OCI-LY3 (cell line): ENCODE measurements at regions not wholly inside any gene's neighbourhood (a gene's known extent, or its start where the extent isn't known, plus 50 kb on each side); places are given as distances from the start of the nearest gene placed in this dataset.

Source experiments
- H2AFZ ChIP-seq: fragments of 200-600, 300-600 bp; shearing (Covaris generic); 2 replicates; pipeline ENCODE4 v1.6.0; 2014; ENCODE audit warnings: antibody characterized with exemption, low read depth, low read length
- H3K27ac ChIP-seq: fragments of 200-600, 300-600 bp; sonication (generic); 2 replicates; pipeline ENCODE4 v1.5.1; 2014; ENCODE audit warnings: mild to moderate bottlenecking, low read length, moderate library complexity, mixed read lengths
- H3K27me3 ChIP-seq: fragments of 200-600, 300-600 bp; sonication (generic); 2 replicates; pipeline ENCODE4 v1.6.1; 2014; ENCODE audit warnings: low read depth, low read length, mixed read lengths
- H3K36me3 ChIP-seq: fragments of 200-600, 300-600 bp; sonication (generic); replicated peaks from 2 replicates; pipeline ENCODE3; 2014; ENCODE audit warnings: low read depth, low read length, mixed read lengths
- H3K4me1 ChIP-seq: fragments of 300-600, 200-600 bp; sonication (generic); 2 replicates; pipeline ENCODE4 v1.6.1; 2014; ENCODE audit warnings: low read length, mixed read lengths
- H3K4me2 ChIP-seq: fragments of 200-600, 300-600 bp; sonication (generic); 2 replicates; pipeline ENCODE4 v1.6.1; 2014; ENCODE audit warnings: low read length, mixed read lengths
- H3K4me3 ChIP-seq: fragments of 300-600, 200-600 bp; sonication (generic); 2 replicates; pipeline ENCODE4 v1.5.1; 2014; ENCODE audit warnings: antibody characterized with exemption, mild to moderate bottlenecking, low read length, moderate library complexity
- H3K79me2 ChIP-seq: fragments of 300-600, 200-600 bp; shearing (Covaris generic); 2 replicates; pipeline ENCODE4 v1.6.1; 2014; ENCODE audit warnings: mild to moderate bottlenecking, low read length, mixed read lengths
- H3K9ac ChIP-seq: fragments of 300-600, 200-600 bp; shearing (Covaris generic); 2 replicates; pipeline ENCODE4 v1.6.0; 2014; ENCODE audit warnings: mild to moderate bottlenecking, low read length, moderate library complexity
- H3K9me3 ChIP-seq: fragments of 200-600, 300-600 bp; shearing (Covaris generic); 2 replicates; pipeline ENCODE4 v1.6.1; 2014; ENCODE audit warnings: low read length, mixed read lengths; ENCODE audit not compliant: insufficient read depth
- H4K20me1 ChIP-seq: fragments of 200-600, 300-600 bp; sonication (generic); 2 replicates; pipeline ENCODE4 v1.6.1; 2016; ENCODE audit warnings: low read length, mixed read lengths; ENCODE audit not compliant: insufficient read depth
- EZH2phosphoT487 ChIP-seq: fragments of 200-600 bp; shearing (Covaris generic); IDR thresholded peaks from 2 replicates; pipeline ENCODE4 v1.6.1; 2018; ENCODE audit warnings: antibody characterized with exemption, mixed run types, low read depth
- TF ChIP-seq, protein P1 (sequence below): fragments of 200-600, 300-600 bp; sonication (generic); IDR thresholded peaks from 2 replicates; pipeline ENCODE4 v1.5.1; 2014; ENCODE audit warnings: antibody characterized with exemption, low read length, low read depth

DNA sequence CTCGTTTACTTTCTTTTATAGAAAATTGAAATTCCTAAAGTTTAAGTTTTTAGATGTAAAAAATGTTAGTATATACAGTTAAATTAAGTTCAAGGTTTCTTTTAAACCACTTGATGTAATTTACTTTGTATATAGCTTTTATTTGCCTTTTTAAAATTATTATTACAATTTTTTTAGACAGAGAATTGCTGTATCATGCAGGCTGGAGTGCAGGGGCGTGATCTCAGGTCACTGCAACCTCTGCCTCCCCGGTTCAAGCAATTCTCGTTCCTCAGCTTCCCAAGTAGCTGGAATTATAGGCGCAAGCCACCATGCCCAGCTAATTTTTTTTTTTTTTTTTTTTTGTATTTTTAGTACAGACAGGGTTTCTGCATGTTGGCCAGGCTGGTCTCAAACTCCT is 75.0 kb downstream of the KCNRG start:
- H3K79me2 ChIP-seq = peaks cover 10% of the 10 kb centered on the region
- no peaks in the 10 kb centered on the region for H3K9me3 ChIP-seq
- H3K4me2 ChIP-seq = no peak overlapping the region
- H4K20me1 ChIP-seq = peaks cover 3% of the 10 kb centered on the region; the same call in 1 of the 2 replicates
- peaks cover 11% of the 10 kb centered on the region for H3K36me3 ChIP-seq
- no peak overlapping the region for H3K9ac ChIP-seq
- H3K27me3 ChIP-seq = no peaks in the 10 kb centered on the region
- H3K4me1 ChIP-seq = peaks cover 13% of the 10 kb centered on the region
- H3K27ac ChIP-seq = no peak overlapping the region
- no peak overlapping the region for H3K4me3 ChIP-seq
- H2AFZ ChIP-seq = no peak overlapping the region
- TF ChIP-seq, protein P1, sequence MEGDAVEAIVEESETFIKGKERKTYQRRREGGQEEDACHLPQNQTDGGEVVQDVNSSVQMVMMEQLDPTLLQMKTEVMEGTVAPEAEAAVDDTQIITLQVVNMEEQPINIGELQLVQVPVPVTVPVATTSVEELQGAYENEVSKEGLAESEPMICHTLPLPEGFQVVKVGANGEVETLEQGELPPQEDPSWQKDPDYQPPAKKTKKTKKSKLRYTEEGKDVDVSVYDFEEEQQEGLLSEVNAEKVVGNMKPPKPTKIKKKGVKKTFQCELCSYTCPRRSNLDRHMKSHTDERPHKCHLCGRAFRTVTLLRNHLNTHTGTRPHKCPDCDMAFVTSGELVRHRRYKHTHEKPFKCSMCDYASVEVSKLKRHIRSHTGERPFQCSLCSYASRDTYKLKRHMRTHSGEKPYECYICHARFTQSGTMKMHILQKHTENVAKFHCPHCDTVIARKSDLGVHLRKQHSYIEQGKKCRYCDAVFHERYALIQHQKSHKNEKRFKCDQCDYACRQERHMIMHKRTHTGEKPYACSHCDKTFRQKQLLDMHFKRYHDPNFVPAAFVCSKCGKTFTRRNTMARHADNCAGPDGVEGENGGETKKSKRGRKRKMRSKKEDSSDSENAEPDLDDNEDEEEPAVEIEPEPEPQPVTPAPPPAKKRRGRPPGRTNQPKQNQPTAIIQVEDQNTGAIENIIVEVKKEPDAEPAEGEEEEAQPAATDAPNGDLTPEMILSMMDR = no peak
- TF ChIP-seq EZH2phosphoT487 = no peak

DNA sequence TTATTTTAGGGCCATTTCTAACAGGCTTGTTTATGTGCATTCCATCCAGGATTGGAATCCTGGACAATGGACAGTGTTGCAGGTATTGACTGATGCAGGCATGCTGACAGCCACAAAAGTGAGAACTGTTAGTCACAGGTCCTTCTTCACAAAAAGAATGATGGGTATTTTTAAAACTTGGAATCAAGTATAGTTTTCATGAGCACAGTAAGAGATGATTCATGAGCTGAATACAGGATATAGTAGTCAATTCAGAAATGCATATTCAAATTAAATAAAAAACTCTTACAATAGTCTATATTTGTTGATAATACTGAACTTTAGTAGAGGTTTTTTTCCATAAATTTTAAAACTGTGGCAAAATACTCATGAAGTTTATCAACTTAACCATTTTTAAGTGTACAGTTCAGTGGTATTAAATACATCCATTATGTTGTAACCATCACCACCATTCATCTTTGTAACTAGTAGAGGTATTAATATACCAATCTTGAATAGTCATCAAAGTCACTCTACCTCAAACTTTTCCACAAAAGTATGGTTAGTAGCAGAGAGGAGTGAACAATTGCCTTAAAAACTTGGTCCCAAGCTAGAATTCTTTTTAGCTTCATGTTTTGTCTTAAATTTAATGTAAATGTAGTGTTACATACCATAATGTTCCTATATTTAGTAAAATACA is 79.5 kb downstream of the KCNRG start:
- no peak overlapping the region for H2AFZ ChIP-seq
- H3K4me3 ChIP-seq = no peak overlapping the region
- H3K9ac ChIP-seq = no peak overlapping the region
- H3K79me2 ChIP-seq = peaks cover 18% of the 10 kb centered on the region
- no peaks in the 10 kb centered on the region for H3K27me3 ChIP-seq
- H3K36me3 ChIP-seq = peaks cover 46% of the 10 kb centered on the region
- H3K9me3 ChIP-seq = peaks cover 18% of the 10 kb centered on the region
- H3K27ac ChIP-seq = no peak overlapping the region
- no peaks in the 10 kb centered on the region for H4K20me1 ChIP-seq
- TF ChIP-seq, protein P1 = no peak
- TF ChIP-seq EZH2phosphoT487 = no peak
- no peak overlapping the region for H3K4me2 ChIP-seq
- peaks cover 11% of the 10 kb centered on the region for H3K4me1 ChIP-seq

DNA sequence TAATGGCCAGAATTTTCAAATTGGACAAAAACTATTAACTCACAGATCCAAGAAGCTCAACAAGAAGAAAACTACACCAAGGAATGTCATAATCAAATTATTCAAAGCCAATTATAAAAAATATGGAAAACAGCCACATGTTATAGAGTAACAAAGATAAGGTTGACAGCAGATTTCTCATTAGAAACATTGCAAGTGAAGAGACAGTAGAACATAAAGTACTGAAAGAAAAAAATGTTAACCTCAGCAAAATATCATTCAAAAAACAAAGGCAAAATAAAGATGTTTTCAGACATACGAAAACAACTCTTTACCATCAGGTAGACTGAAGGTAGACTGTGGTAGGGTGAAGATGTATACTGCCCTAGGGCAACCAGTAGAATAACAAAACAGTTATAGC is 83.4 kb downstream of the KCNRG start:
- no peaks in the 10 kb centered on the region for H4K20me1 ChIP-seq
- no peak overlapping the region for H3K4me3 ChIP-seq
- peaks cover 18% of the 10 kb centered on the region for H3K9me3 ChIP-seq
- H3K4me2 ChIP-seq = no peak overlapping the region
- peaks cover 12% of the 10 kb centered on the region; the same call in 1 of the 2 replicates for H3K79me2 ChIP-seq
- no peaks in the 10 kb centered on the region for H3K27me3 ChIP-seq
- no peak overlapping the region for H2AFZ ChIP-seq
- H3K27ac ChIP-seq = no peak overlapping the region
- H3K4me1 ChIP-seq = no peaks in the 10 kb centered on the region
- H3K9ac ChIP-seq = no peak overlapping the region
- TF ChIP-seq EZH2phosphoT487 = no peak
- TF ChIP-seq, protein P1 = no peak
- H3K36me3 ChIP-seq = peaks cover 40% of the 10 kb centered on the region

DNA sequence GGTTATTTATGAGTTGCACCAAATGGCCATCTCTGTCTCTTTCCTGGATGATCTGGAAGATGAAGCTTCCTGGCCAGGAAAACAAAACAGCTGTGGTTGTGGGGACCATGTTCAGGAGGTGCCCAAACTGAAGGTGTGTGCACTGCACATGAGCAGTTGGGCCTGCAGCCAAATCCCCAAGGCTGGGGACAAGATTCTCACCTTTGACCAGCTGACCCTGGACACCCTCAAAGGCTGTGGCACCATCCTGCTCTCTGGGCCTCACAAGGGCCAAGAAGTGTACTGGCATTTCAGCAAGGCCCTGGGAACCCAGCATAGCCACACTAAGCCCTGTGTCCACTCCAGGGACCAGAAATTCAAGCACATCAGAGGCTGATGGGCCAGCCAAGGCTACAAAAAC is 84.2 kb downstream of the KCNRG start:
- no peak overlapping the region for H3K4me3 ChIP-seq

More for the DNA sequence above, 84.2 kb downstream of the KCNRG start:
- Histone ChIP-seq H3K79me2 (peaks cover 12% of the 10 kb centered on the region; the same call in 1 of the 2 replicates), H2AFZ (no peak overlapping the region), H3K27ac (no peak overlapping the region), H3K27me3 (no peaks in the 10 kb centered on the region), H3K36me3 (peaks cover 39% of the 10 kb centered on the region), H3K4me2 (no peak overlapping the region), H4K20me1 (peaks cover 6% of the 10 kb centered on the region; the same call in 1 of the 2 replicates), H3K9ac (no peak overlapping the region), H3K4me1 (no peaks in the 10 kb centered on the region), H3K9me3 (peaks cover 18% of the 10 kb centered on the region)
- TF ChIP-seq, protein P1 = no peak
- no peak for TF ChIP-seq EZH2phosphoT487
